H1 (cell line): ENCODE measurements at regions not wholly inside any gene's neighbourhood (a gene's known extent, or its start where the extent isn't known, plus 50 kb on each side); places are given as distances from the start of the nearest gene placed in this dataset.

Experiments used
- CTCF ChIA-PET: fragments of 300-600 bp; sonication (Branson Sonifier 250); formaldehyde crosslinking; loops from one replicate; lab custom pipeline; 2021; ENCODE audit not compliant: partially characterized antibody; lab: Charles Lee
- POLR2A ChIA-PET: fragments of 300-600 bp; sonication (Branson Sonifier 250); formaldehyde crosslinking; loops from one replicate; lab custom pipeline; 2021; ENCODE audit warnings: inconsistent platforms; ENCODE audit not compliant: partially characterized antibody; lab: Charles Lee
- DNase-seq, 2 experiments: peaks; one replicate each; pipeline versions ENCODE4 v3.0.0 to v3.0.0-alpha.2; 2010 to 2022; ENCODE audit warnings: low spot score in 2 of 2, low read depth in 1 of 2, mixed read lengths in 1 of 2
- FAIRE-seq: peaks from 2 replicates; lab custom pipeline; 2011; peaks lifted over from hg19 to GRCh38; lab: Jason Lieb, UNC
- H2AFZ ChIP-seq: 2 replicates; pipeline ENCODE4 v1.8.1; 2012; ENCODE audit warnings: low read length, inconsistent platforms
- H2AK5ac ChIP-seq: 2 replicates; pipeline ENCODE4 v1.6.1; 2013; ENCODE audit warnings: low read depth, low read length
- H2BK120ac ChIP-seq: replicated peaks from 2 replicates; pipeline ENCODE3; 2013; ENCODE audit warnings: low read depth, low read length, inconsistent platforms
- H2BK12ac ChIP-seq: 2 replicates; pipeline ENCODE4 v1.6.1; 2013; ENCODE audit warnings: low read depth, low read length
- H2BK15ac ChIP-seq: 2 replicates; pipeline ENCODE4 v1.6.1; 2013; ENCODE audit warnings: low read length
- H2BK20ac ChIP-seq: 2 replicates; pipeline ENCODE4 v1.6.1; 2013; ENCODE audit warnings: low read length
- H2BK5ac ChIP-seq: 2 replicates; pipeline ENCODE4 v1.6.1; 2013; ENCODE audit warnings: low read depth, low read length
- H3K14ac ChIP-seq: 2 replicates; pipeline ENCODE4 v1.6.1; 2013; ENCODE audit warnings: inconsistent platforms; ENCODE audit not compliant: insufficient read length
- H3K18ac ChIP-seq: 2 replicates; pipeline ENCODE4 v1.6.1; 2013; ENCODE audit warnings: low read length; ENCODE audit errors: extremely low read depth
- H3K23ac ChIP-seq: 2 replicates; pipeline ENCODE4 v1.6.1; 2013; ENCODE audit warnings: inconsistent platforms; ENCODE audit not compliant: insufficient read length
- H3K23me2 ChIP-seq: 2 replicates; pipeline ENCODE4 v1.6.1; 2013; ENCODE audit warnings: low read depth, low read length
- H3K27ac ChIP-seq: 2 replicates; pipeline ENCODE4 v1.6.1; 2011; ENCODE audit warnings: low read depth, low read length, inconsistent platforms
- H3K27me3 ChIP-seq, 4 experiments: replicated peaks in 1 of 4; 1 replicate in 1 of 4; 2 replicates in 3 of 4; pipeline versions ENCODE4 v1.6.1 to v1.8.1; 2011 to 2013; ENCODE audit warnings: low read length in 3 of 4, mild to moderate bottlenecking in 3 of 4, inconsistent platforms in 2 of 4, mixed read lengths in 2 of 4, moderate library complexity in 1 of 4; ENCODE audit not compliant: control insufficient read depth in 3 of 4, insufficient read depth in 3 of 4; ENCODE audit errors: extremely low read depth in 1 of 4
- H3K36me3 ChIP-seq, 4 experiments: 2 replicates each; pipeline versions ENCODE4 v1.6.1 to v1.8.1; 2011 to 2013; ENCODE audit warnings: mild to moderate bottlenecking in 4 of 4, low read length in 3 of 4, moderate library complexity in 2 of 4, control low read depth in 1 of 4, inconsistent platforms in 1 of 4; ENCODE audit not compliant: insufficient read depth in 4 of 4, control insufficient read depth in 2 of 4
- H3K4ac ChIP-seq: replicated peaks from 2 replicates; pipeline ENCODE3; 2013; ENCODE audit warnings: low read length, low read depth, mixed read lengths, inconsistent platforms; ENCODE audit not compliant: insufficient read length
- H3K4me1 ChIP-seq, 4 experiments: replicated peaks in 1 of 4; 1 replicate in 1 of 4; 2 replicates in 3 of 4; pipeline versions ENCODE4 v1.6.1 to v1.8.1; 2011 to 2013; ENCODE audit warnings: low read length in 3 of 4, inconsistent platforms in 2 of 4, mixed read lengths in 1 of 4; ENCODE audit not compliant: insufficient read depth in 4 of 4, control insufficient read depth in 3 of 4
- H3K4me2 ChIP-seq, 2 experiments: 2 replicates each; pipeline versions ENCODE4 v1.6.1 to v1.8.1; 2011 to 2013; ENCODE audit warnings: low read depth in 2 of 2, low read length in 2 of 2, control low read depth in 1 of 2, inconsistent platforms in 1 of 2, mild to moderate bottlenecking in 1 of 2; ENCODE audit not compliant: insufficient read depth in 1 of 2
- H3K4me3 ChIP-seq, 4 experiments: fragments of 200-600, 300-600 bp in 1 of 4; sonication (generic), shearing (Covaris generic), sonication (Bioruptor Twin) in 1 of 4; 2 replicates each; pipeline versions ENCODE4 v1.5.1 to v1.8.1; 2011 to 2016; ENCODE audit warnings: low read length in 4 of 4, low read depth in 3 of 4, control low read depth in 2 of 4, inconsistent platforms in 2 of 4, mild to moderate bottlenecking in 2 of 4, mixed read lengths in 1 of 4, moderate library complexity in 1 of 4; ENCODE audit not compliant: insufficient read depth in 2 of 4; ENCODE audit errors: extremely low read depth in 1 of 4
- H3K56ac ChIP-seq: replicated peaks from 2 replicates; pipeline ENCODE3; 2013; ENCODE audit warnings: low read depth, mild to moderate bottlenecking, mixed read lengths, low read length, inconsistent platforms; ENCODE audit not compliant: insufficient read length
- H3K79me1 ChIP-seq: 2 replicates; pipeline ENCODE4 v1.6.1; 2013; ENCODE audit warnings: low read depth, low read length, control low read depth
- H3K79me2 ChIP-seq, 2 experiments: 2 replicates each; pipeline versions ENCODE4 v1.6.1 to v1.8.1; 2012 to 2013; ENCODE audit warnings: low read length in 2 of 2, mild to moderate bottlenecking in 2 of 2, inconsistent platforms in 1 of 2; ENCODE audit not compliant: insufficient read depth in 2 of 2, control insufficient read depth in 1 of 2
- H3K9ac ChIP-seq, 4 experiments: replicated peaks in 1 of 4; 1 replicate in 1 of 4; 2 replicates in 3 of 4; pipeline versions ENCODE4 v1.6.1 to v1.8.1; 2011 to 2013; ENCODE audit warnings: low read depth in 3 of 4, low read length in 3 of 4, control low read depth in 2 of 4, mild to moderate bottlenecking in 2 of 4, moderate library complexity in 2 of 4, inconsistent platforms in 1 of 4; ENCODE audit errors: extremely low read depth in 1 of 4
- H3K9me3 ChIP-seq, 2 experiments: 2 replicates each; pipeline versions ENCODE4 v1.6.1 to v1.8.1; 2012 to 2013; ENCODE audit warnings: mild to moderate bottlenecking in 2 of 2, moderate library complexity in 2 of 2, control low read depth in 1 of 2, inconsistent platforms in 1 of 2, low read depth in 1 of 2, low read length in 1 of 2, mixed read lengths in 1 of 2; ENCODE audit not compliant: insufficient read depth in 2 of 2
- H4K20me1 ChIP-seq, 2 experiments: replicated peaks in 1 of 2; 2 replicates each; pipeline versions ENCODE3 to v1.8.1; 2011 to 2013; ENCODE audit warnings: inconsistent platforms in 2 of 2, low read length in 2 of 2, mild to moderate bottlenecking in 1 of 2; ENCODE audit not compliant: insufficient read depth in 2 of 2, control insufficient read depth in 1 of 2
- H4K5ac ChIP-seq: 2 replicates; pipeline ENCODE4 v1.6.1; 2013; ENCODE audit warnings: low read length, low read depth, mixed read lengths, inconsistent platforms; ENCODE audit not compliant: insufficient read length
- H4K8ac ChIP-seq: 2 replicates; pipeline ENCODE4 v1.8.0; 2013; ENCODE audit warnings: mild to moderate bottlenecking, moderate library complexity, low read length, inconsistent platforms; ENCODE audit not compliant: insufficient read depth; ENCODE audit errors: extremely low read depth
- H4K91ac ChIP-seq: replicated peaks from 2 replicates; pipeline ENCODE3; 2013; ENCODE audit warnings: low read length, mixed read lengths, inconsistent platforms; ENCODE audit not compliant: insufficient read length
- ASH2L ChIP-seq: fragments of 200-600, 300-600 bp; sonication (generic); IDR thresholded peaks from one replicate; pipeline ENCODE4 v1.7.1; 2017; ENCODE audit warnings: low read length
- RFX5 ChIP-seq: IDR thresholded peaks from 2 replicates; pipeline ENCODE4 v1.6.1; 2011; ENCODE audit warnings: low read depth, low read length, improper control_type of control experiment, borderline replicate concordance
- RNF2 ChIP-seq: fragments of 200-900, 300-1000 bp; sonication (generic); IDR thresholded peaks from 2 replicates; pipeline ENCODE4 v1.7.1; 2016; ENCODE audit warnings: borderline replicate concordance, low read depth, mild to moderate bottlenecking, antibody characterized with exemption, low read length; ENCODE audit not compliant: poor library complexity, severe bottlenecking; ENCODE audit errors: missing control alignments
- RXRA ChIP-seq: IDR thresholded peaks from 2 replicates; pipeline ENCODE4 v1.6.1; 2011; ENCODE audit warnings: low read depth, mild to moderate bottlenecking, low read length, moderate library complexity; ENCODE audit not compliant: insufficient read depth
- TCF12 ChIP-seq: IDR thresholded peaks from 2 replicates; pipeline ENCODE4 v1.6.1; 2011; ENCODE audit warnings: low read depth, mild to moderate bottlenecking, low read length
- WGBS, 2 experiments: shearing (Covaris generic) in 1 of 2; methylation state at CpG; one replicate each; pipeline versions ENCODE4 v1.1.6 to v1.1.7; 2013 to 2015; ENCODE audit warnings: low lambda C conversion rate in 2 of 2, mixed read lengths in 2 of 2, inconsistent platforms in 1 of 2, low coverage in 1 of 2, missing lambda C conversion rate in 1 of 2; ENCODE audit not compliant: insufficient replicate concordance in 2 of 2, insufficient coverage in 1 of 2, insufficient read length in 1 of 2; ENCODE audit errors: extremely low coverage in 1 of 2, missing lambda C conversion rate in 1 of 2; 5-methylcytosine and 5-hydroxymethylcytosine counted together

DNA sequence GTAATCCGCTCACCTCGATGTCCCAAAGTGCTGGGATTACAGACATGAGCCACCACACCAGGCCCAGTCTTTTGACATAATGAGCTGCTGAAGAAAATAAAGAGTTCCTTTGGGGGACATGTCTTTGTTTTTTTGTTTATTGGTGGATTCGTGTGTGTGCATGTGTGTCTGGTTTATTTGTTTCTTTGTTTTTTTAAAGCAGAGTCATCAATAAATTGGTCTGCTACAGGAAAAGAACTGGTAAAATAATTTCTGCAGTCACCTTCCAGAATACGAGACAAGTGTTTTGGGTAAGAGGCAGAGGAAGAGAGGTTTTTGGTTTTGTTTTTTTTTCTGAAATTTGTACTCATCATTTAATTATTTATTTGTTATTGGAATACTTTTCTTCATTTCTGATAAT lies 51.5 kb upstream of the PPP3CA start:
- no peak overlapping the region for H4K91ac ChIP-seq
- no peak overlapping the region for H2BK120ac ChIP-seq
- no peak overlapping the region for H3K14ac ChIP-seq
- H2BK12ac ChIP-seq, result no peak overlapping the region
- no peaks in the 10 kb centered on the region for H3K9me3 ChIP-seq
- no peak overlapping the region for H3K23ac ChIP-seq
- no peak overlapping the region for H3K9ac ChIP-seq
- H2BK5ac ChIP-seq, result no peak overlapping the region
- no peaks in the 10 kb centered on the region for H3K4me1 ChIP-seq
- no peaks in the 10 kb centered on the region for H3K23me2 ChIP-seq
- H3K79me2 ChIP-seq, result no peaks in the 10 kb centered on the region
- no peak overlapping the region for H4K8ac ChIP-seq
- CTCF ChIA-PET, result interaction anchor here (0.6 kb wide), 2 partner anchors 9 to 1021 kb away, joined by 3 read pairs; no protein-coding TSS in a partner anchor
- no peak overlapping the region for H3K4me2 ChIP-seq
- FAIRE-seq (no peak), DNase-seq (no peak)
- no peaks in the 10 kb centered on the region for H3K36me3 ChIP-seq
- H3K18ac ChIP-seq, result no peak overlapping the region
- no peak overlapping the region for H4K5ac ChIP-seq
- no peak overlapping the region for H2BK15ac ChIP-seq
- H3K56ac ChIP-seq, result no peak overlapping the region
- H3K4me3 ChIP-seq, result no peak overlapping the region
- POLR2A ChIA-PET, result no interaction called here
- no peak overlapping the region for H2AK5ac ChIP-seq
- H4K20me1 ChIP-seq, result no peaks in the 10 kb centered on the region
- H2AFZ ChIP-seq, result no peak overlapping the region
- H3K27me3 ChIP-seq, result no peaks in the 10 kb centered on the region
- WGBS, 2 experiments, result 97% methylated on average over 4 of the region's 4 CpGs; no CpG with 5 or more reads in 1 of the 2 experiments
- no peak overlapping the region for H3K4ac ChIP-seq
- H2BK20ac ChIP-seq, result no peak overlapping the region
- H3K27ac ChIP-seq, result no peak overlapping the region
- no peaks in the 10 kb centered on the region for H3K79me1 ChIP-seq
- TF ChIP-seq RNF2 (no peak), ASH2L (no peak), RXRA (no peak), TCF12 (no peak), RFX5 (no peak)
